ENCODE measurements at regions not wholly inside any gene's neighbourhood (a gene's known extent, or its start where the extent isn't known, plus 50 kb on each side); places are given as distances from the start of the nearest gene placed in this dataset.
A peak's percentile ranks its signal among the peaks of the same experiment; 100 is the strongest.

DNA sequence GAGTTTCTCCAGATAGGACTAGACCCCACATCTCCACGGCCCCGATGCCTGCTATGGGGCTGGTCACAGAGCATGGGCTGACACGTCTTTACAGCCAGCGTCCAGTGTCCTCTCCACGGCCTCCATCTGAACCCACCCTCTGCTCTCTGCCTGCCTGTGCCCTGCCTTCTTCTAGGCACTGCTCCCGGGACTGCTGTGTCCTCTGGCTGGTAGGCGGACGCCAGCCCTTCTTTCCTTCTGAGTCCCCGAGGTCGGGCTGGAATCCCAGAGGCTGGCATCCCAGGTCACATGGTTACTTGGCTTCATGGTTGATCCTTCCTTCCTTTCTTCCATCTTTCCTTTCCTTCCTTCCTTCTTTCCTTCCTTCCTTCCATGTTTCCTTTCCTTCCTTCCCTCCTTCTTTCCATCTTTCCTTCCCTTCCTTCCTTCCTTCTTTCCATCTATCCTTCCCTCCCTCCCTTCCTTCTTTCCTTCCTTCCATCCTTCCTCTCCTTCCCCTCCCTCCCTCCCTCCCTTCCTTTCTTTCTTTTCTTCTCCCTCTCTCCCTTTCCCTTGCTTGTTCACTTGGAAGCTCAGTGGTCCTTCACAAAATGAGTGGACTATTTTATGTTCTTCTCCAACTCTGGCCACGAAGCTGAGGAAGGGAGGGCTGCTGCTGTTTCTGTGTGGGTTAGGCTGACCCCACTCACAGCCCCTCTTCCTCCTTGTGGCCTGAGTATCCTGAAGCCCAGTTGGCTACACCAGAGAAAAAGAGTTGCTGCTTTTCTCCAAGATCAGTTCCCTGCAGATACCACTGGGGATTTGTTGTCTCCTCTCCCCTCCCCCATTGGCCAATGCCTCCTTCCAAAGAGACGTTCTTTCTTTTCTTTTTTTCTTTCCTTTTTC, 66.8 kb upstream of the NEURL1B start:
- ATAC-seq (ENCODE audit: low read depth) (no peak), DNase-seq (ENCODE audit: low spot score in 2 of 2) (no peak)
- Mint-ChIP-seq H3K27me3 (peaks cover 10% of the 10 kb centered on the region), H3K4me3 (no peak overlapping the region), H3K9me3 (no peaks in the 10 kb centered on the region), H3K4me1 (no peaks in the 10 kb centered on the region), H3K27ac (no peak overlapping the region), H3K36me3 (no peaks in the 10 kb centered on the region)

DNA sequence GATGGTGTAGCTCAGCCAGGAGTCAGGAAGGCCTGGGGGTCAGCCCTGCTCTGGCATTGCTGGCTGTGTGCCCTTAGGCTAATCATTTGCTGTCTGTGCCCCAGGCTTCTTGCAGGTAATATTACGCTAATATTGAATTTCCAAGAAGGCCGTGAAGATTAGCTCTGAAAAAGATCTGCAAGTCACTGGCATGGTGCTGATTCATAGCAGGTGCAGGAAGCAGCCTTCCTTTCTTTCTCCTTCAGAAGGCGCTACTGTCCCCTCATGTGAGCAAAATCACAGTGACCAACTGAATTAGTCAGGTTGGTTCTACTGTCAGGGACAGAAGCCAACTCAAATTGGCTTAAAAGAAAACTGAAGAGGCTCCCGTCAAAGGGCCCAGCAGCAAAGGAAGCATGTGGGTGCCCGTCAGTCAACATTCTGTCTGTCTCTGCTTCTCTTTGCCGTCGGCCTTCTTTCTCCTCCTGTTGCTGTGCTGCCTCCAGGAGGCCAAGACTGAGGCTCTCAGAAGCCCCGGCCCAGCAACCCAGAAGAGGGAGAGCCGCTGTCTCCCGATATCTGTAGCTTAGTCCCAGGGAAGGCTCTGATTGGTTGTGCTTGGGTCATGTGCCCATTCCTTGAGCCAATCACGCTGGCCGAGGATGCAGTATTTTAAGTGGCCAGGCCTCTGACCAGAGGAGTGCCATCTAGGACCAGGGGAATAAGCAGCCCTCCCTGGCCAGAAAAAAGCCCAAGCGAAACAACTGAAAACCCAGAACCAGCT, 67.8 kb upstream of the NEURL1B start:
- Mint-ChIP-seq H3K36me3 (no peaks in the 10 kb centered on the region), H3K27me3 (peaks cover 12% of the 10 kb centered on the region), H3K27ac (no peak overlapping the region), H3K4me1 (no peaks in the 10 kb centered on the region), H3K9me3 (no peaks in the 10 kb centered on the region), H3K4me3 (no peak overlapping the region)
- ATAC-seq (ENCODE audit: low read depth), result no peak
- no peak for DNase-seq (ENCODE audit: low spot score in 2 of 2)

DNA sequence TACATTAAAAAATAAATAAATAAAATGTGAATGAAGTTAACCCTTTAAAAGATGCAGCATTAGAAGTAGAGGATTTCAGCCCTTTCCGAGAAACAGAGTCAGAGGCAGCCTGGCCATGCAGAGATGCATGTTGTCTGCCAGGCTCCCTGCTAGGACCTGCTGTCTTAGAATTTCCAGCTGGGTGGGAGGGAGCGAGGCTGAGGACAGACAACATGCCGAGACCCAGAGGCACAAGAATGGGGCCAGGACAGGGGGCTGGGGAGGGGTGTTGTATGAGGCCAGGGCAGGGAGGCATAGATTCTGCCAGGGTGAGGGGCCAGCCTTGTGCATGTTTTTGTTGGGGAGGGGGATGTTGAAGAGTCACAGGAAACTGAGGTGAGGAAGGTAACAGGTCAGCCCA, 68.6 kb upstream of the NEURL1B start:
- DNase-seq (ENCODE audit: low spot score in 2 of 2), result no peak
- Mint-ChIP-seq H3K9me3 (no peaks in the 10 kb centered on the region), H3K4me3 (no peak overlapping the region), H3K4me1 (no peaks in the 10 kb centered on the region), H3K27me3 (peaks cover 16% of the 10 kb centered on the region), H3K36me3 (no peaks in the 10 kb centered on the region), H3K27ac (no peak overlapping the region)
- ATAC-seq (ENCODE audit: low read depth), result no peak

DNA sequence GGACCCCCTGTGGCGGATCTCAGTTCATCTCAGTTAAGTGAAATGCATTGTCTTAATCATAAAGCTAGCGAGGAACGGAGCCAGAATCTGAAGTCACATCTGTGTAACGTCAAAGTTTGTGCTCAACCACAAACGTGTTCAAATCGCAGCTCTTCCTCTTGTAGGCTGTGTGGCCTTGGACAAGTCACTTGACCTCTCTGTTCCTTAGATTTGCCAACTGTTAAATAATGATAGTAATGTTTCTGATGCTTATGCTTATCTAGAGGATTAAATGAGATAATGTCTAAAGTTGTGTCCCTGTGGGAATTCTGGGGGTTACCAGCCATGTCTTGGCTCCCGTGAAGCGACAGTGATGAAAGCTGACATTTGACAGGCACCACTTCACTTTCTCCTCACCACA, 69.2 kb upstream of the NEURL1B start:
- no peaks in the 10 kb centered on the region for H3K36me3 Mint-ChIP-seq
- H3K9me3 Mint-ChIP-seq, result no peaks in the 10 kb centered on the region
- no peak overlapping the region for H3K4me3 Mint-ChIP-seq
- ATAC-seq (ENCODE audit: low read depth), result no peak
- no peaks in the 10 kb centered on the region for H3K4me1 Mint-ChIP-seq
- no peak for DNase-seq (ENCODE audit: low spot score in 2 of 2)
- H3K27me3 Mint-ChIP-seq, result peaks cover 18% of the 10 kb centered on the region
- no peak overlapping the region for H3K27ac Mint-ChIP-seq

DNA sequence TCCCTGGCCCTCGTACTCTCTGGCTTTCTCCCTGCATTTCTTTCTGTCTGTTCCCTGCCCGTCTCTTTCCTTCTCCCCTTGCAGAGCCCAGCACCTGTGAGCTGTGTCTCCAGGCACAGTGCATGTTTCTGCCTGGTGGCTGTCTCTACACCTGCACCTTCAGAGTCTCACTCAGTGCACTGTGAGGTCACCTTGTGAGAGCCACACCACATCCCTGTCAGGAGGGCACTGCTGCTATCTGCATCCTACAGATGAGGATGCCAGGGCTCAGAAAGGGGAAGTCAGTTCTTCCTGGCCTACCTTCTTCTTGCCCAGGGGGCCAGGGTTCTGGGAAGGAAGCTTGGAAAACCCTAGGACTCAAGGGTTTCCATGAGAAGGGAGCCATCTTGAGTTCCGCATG, 69.7 kb upstream of the NEURL1B start:
- ATAC-seq (ENCODE audit: low read depth) (peak; percentile 38), DNase-seq (ENCODE audit: low spot score in 2 of 2) (no peak)
- H3K27ac Mint-ChIP-seq, result no peak overlapping the region
- H3K36me3 Mint-ChIP-seq, result no peaks in the 10 kb centered on the region
- H3K27me3 Mint-ChIP-seq, result peaks cover 18% of the 10 kb centered on the region
- no peaks in the 10 kb centered on the region for H3K4me1 Mint-ChIP-seq
- H3K4me3 Mint-ChIP-seq, result no peak overlapping the region
- no peaks in the 10 kb centered on the region for H3K9me3 Mint-ChIP-seq

DNA sequence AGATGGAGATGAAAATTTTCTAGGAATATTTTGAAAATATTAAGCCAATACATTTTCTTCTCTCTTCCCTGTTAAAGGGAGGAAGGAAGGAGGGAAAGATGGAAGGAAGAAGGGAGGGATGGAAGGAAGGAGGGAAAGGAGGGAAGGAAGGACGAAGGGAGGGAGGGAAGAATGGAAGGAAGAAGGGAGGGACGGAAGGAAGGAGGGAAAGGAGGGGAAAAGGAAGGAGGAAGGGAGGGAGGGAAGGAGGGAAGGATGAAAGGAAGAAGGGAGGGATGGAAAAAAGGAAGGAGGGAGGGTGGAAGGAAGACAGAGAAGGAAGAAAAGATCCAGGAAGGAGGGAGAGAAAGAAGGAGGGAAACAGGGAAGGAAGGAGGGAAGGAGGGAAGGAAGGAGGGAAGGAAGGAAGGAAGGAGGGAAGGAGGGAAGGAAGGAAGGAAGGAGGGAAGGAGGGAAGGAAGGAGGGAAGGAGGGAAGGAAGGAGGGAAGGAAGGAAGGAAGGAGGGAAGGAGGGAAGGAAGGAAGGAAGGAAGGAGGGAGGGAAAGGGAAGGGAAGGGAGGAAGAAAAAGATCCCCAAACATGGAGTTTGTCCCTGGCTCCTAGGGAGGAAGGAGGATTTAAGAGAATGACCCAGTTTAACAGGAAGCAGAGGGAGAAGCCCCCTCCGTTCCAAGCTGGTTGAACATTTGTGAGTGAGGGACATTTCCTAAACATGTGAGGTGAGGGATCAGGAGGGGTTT, 70.3 kb upstream of the NEURL1B start:
- Mint-ChIP-seq H3K36me3 (no peaks in the 10 kb centered on the region), H3K27ac (no peak overlapping the region), H3K27me3 (peaks cover 18% of the 10 kb centered on the region), H3K4me1 (no peaks in the 10 kb centered on the region), H3K4me3 (no peak overlapping the region), H3K9me3 (no peaks in the 10 kb centered on the region)
- no peak for ATAC-seq (ENCODE audit: low read depth)
- no peak for DNase-seq (ENCODE audit: low spot score in 2 of 2)

DNA sequence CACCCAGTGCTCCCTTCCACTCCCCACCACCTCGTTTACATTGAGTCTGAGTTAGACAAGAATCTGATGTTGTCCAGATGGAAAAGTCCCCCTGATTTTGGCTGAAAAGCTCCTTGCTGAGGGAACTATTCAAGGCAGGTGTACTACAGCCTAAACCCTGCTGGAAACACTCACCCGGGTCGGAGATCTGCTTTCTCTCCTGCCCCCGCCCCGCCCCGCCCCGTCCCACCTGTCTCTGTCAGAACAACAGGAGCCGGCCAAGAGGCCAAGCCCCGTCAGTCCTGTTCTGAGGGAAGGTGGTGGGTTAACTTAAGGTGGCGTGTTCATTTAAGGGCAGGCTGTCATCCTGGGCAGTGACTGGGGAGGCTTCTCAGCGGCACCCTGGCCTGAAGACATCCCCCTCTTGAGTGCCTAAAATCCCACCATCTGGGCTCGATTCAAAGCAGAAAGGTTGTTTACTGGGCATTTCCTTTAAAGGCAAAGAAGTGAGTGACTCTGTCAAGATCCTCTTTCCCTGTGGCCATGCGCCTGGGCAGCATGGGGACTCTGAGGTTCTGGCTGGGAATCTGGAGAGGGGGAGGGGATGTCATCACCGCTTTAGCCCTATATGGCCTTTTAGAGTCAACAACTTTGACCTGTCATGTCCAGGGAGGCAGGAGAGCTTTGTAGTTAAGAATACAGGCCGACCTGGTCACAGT, 71.1 kb upstream of the NEURL1B start:
- H3K36me3 Mint-ChIP-seq, result no peaks in the 10 kb centered on the region
- ATAC-seq (ENCODE audit: low read depth), result no peak
- no peaks in the 10 kb centered on the region for H3K4me1 Mint-ChIP-seq
- H3K9me3 Mint-ChIP-seq, result no peaks in the 10 kb centered on the region
- peaks cover 18% of the 10 kb centered on the region for H3K27me3 Mint-ChIP-seq
- no peak overlapping the region for H3K27ac Mint-ChIP-seq
- DNase-seq (ENCODE audit: low spot score in 2 of 2), result no peak
- H3K4me3 Mint-ChIP-seq, result no peak overlapping the region

DNA sequence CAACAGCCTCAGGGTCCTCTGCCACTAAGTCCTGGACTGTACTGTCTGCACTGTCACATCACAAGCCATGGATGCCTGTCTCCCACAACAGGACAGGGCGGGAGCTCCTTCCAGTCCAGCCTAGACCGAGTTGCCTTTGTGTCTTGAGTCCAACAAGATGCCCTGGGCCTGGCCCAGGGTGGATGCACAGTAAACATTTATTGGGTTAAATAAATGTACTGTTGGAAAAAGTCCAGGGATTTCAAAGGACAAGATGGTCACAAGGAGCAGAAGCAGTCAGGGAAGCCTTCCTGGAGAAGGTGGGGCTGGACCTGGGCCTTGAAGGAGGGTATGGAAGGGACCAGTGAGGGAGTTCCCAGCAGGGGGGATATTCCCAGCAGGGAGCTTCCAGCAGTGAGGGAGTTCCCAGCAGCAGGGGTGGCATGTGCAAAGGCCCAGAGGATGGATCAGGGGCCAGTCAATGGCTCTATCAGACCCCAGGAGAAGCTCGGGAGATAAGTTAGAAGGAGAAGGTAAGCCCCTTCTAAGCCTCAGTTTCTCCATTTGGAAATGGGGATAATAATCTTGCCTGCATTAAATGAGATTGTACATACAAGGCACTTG, 72.7 kb upstream of the NEURL1B start:
- H3K4me1 Mint-ChIP-seq, result no peaks in the 10 kb centered on the region
- ATAC-seq (ENCODE audit: low read depth) (no peak), DNase-seq (ENCODE audit: low spot score in 2 of 2) (no peak)
- H3K27me3 Mint-ChIP-seq, result peaks cover 17% of the 10 kb centered on the region
- H3K27ac Mint-ChIP-seq, result no peak overlapping the region
- no peaks in the 10 kb centered on the region for H3K9me3 Mint-ChIP-seq
- no peak overlapping the region for H3K4me3 Mint-ChIP-seq
- no peaks in the 10 kb centered on the region for H3K36me3 Mint-ChIP-seq

DNA sequence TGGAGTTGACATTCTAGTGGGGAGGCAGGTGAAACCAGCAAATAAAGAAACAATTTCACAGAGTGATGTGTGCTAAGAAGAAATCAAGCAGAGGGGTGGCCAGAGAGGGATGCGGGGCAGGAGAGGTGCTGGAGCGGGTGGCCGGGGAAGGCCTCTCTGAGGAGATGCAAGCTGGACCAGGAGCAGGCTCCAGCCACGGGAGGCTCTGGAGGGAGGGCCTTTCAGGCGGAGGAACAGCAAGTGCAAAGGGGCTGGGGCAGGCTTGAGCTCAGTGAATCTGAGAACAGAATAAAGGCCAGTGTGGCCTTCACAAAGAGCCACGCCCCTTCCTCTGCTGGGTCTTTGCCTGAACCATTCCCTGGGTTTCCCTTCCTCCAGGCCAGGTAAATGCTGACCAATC, 73.2 kb upstream of the NEURL1B start:
- H3K4me1 Mint-ChIP-seq, result no peaks in the 10 kb centered on the region
- H3K9me3 Mint-ChIP-seq, result no peaks in the 10 kb centered on the region
- no peak overlapping the region for H3K27ac Mint-ChIP-seq
- DNase-seq (ENCODE audit: low spot score in 2 of 2) (no peak), ATAC-seq (ENCODE audit: low read depth) (no peak)
- H3K27me3 Mint-ChIP-seq, result peaks cover 17% of the 10 kb centered on the region
- no peak overlapping the region for H3K4me3 Mint-ChIP-seq
- H3K36me3 Mint-ChIP-seq, result no peaks in the 10 kb centered on the region

DNA sequence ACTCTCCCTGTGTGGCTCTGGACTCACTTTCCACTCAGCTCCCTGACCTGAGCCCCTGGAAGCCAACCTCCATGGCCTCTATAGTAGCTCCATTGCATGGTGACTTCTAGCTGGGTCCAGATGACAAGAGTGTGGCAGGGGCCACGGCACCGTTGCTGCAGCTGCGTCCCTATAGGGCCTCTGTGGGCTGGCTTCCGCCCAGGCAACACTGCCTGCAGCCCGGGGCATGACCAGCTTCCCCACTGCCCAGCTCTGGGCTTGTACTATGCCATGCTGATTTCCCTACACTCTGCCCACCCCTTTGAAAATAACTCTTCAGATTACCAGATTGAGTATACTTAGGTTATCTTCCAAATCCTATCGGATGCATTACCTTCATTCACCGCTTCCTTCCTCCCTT, 73.8 kb upstream of the NEURL1B start:
- Mint-ChIP-seq H3K9me3 (no peaks in the 10 kb centered on the region), H3K4me1 (no peaks in the 10 kb centered on the region), H3K4me3 (no peak overlapping the region), H3K27ac (no peak overlapping the region), H3K27me3 (peaks cover 21% of the 10 kb centered on the region), H3K36me3 (no peaks in the 10 kb centered on the region)
- DNase-seq (ENCODE audit: low spot score in 2 of 2), result no peak
- no peak for ATAC-seq (ENCODE audit: low read depth)

DNA sequence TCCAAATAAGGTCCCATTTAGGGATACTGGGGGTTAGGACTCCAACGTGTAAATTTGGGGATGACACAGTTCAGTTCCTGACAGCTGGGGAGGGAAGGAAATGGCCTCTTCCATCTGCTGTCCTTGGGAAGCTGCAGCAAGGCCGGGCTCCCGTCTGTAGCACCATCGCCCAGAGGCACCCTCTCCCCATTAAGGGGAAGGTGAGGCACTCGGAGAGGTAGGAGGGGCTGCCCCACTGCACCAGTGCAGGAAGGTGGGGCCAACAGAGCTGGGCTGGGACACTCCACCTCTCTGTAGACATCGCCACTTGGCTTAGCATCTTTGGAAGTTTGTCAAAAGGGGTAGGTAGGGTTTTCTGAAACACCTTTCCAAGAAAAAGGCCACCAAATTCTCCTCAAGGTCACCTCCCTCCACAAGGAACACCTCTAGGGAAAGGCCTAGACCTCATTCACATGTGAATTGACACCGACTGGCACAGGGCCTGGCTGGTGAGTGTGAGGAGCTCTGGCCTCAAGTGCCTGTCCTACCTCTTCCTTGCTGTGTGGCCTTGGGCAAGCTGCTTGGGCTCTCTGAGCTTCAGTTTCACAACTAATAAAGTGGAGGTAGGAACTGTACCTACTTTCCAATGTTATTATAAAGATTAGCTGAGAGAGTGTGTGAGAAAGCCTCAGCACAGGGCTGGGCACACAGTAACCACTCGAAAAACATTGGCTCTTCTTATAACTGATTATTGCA, 75.0 kb upstream of the NEURL1B start:
- Mint-ChIP-seq H3K27me3 (peaks cover 18% of the 10 kb centered on the region), H3K27ac (no peak overlapping the region), H3K36me3 (no peaks in the 10 kb centered on the region), H3K4me1 (no peaks in the 10 kb centered on the region), H3K9me3 (no peaks in the 10 kb centered on the region), H3K4me3 (no peak overlapping the region)
- DNase-seq (ENCODE audit: low spot score in 2 of 2), result no peak
- no peak for ATAC-seq (ENCODE audit: low read depth)

DNA sequence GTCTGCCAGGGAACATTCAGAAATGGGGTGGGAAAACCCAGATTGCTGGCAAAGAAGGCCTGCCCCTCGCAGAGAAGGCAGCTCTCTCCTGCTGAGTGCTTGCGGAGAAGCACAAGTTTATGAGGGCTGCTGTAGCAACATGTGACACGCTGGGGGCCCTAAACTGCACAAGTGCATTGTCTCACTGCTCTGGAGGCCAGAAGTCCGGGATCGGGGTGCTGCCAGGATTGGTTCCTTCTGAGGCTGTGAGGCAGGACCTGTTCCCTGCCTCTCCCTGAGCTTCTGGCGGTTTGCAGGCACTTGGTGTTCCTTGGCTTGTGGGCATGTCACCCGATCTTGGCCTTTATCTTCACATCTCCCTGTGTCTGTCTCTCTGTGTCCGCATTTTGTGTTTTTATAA, 75.6 kb upstream of the NEURL1B start:
- Mint-ChIP-seq H3K36me3 (no peaks in the 10 kb centered on the region), H3K4me1 (no peaks in the 10 kb centered on the region), H3K27me3 (peaks cover 18% of the 10 kb centered on the region), H3K27ac (no peak overlapping the region), H3K4me3 (no peak overlapping the region), H3K9me3 (no peaks in the 10 kb centered on the region)
- DNase-seq (ENCODE audit: low spot score in 2 of 2), result no peak
- no peak for ATAC-seq (ENCODE audit: low read depth)

DNA sequence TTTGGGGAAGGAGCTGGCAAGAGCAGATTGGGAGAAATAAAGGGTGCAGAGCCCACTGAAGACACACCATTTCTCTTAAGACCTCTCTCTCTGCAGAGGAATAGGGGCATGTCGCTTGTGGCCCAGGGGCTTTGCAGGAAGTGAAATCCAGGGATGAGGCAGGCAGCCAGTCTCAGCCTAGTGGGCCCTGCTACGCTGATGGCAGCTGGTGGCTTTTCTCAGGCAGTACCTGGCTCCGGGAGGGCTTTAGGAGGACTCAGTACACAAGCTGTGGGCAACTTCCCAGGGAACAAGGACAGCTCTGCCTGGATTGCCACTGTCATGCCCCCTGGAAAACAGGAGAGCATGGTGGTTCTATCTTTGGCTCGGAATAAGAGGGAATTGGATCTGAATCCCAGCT, 76.2 kb upstream of the NEURL1B start:
- Mint-ChIP-seq H3K36me3 (no peaks in the 10 kb centered on the region), H3K9me3 (no peaks in the 10 kb centered on the region), H3K27ac (no peak overlapping the region), H3K27me3 (peaks cover 18% of the 10 kb centered on the region), H3K4me1 (no peaks in the 10 kb centered on the region), H3K4me3 (no peak overlapping the region)
- DNase-seq (ENCODE audit: low spot score in 2 of 2) (no peak), ATAC-seq (ENCODE audit: low read depth) (no peak)

Measured in memory B cell (primary cell).